ENCODE measurements at regions not wholly inside any gene's neighbourhood (a gene's known extent, or its start where the extent isn't known, plus 50 kb on each side); places are given as distances from the start of the nearest gene placed in this dataset.

GRCh38 chr3:148600902-148601765 lies 96.6 kb upstream of the AGTR1 start:
- TF ChIP-seq, protein P1, sequence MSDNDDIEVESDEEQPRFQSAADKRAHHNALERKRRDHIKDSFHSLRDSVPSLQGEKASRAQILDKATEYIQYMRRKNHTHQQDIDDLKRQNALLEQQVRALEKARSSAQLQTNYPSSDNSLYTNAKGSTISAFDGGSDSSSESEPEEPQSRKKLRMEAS (IDR thresholded peaks at IDR 0.05), result no peak; the same call in 1 of the 2 replicates
- no peak for TF ChIP-seq MAZ (IDR thresholded peaks at IDR 0.05; ENCODE audit: borderline replicate concordance, low read depth, low read length)
- no peak for TF ChIP-seq E2F6 (IDR thresholded peaks at IDR 0.05; ENCODE audit: borderline replicate concordance, low read depth)
- TF ChIP-seq RFX5 (IDR thresholded peaks at IDR 0.05), result no peak
- TF ChIP-seq, protein P2, sequence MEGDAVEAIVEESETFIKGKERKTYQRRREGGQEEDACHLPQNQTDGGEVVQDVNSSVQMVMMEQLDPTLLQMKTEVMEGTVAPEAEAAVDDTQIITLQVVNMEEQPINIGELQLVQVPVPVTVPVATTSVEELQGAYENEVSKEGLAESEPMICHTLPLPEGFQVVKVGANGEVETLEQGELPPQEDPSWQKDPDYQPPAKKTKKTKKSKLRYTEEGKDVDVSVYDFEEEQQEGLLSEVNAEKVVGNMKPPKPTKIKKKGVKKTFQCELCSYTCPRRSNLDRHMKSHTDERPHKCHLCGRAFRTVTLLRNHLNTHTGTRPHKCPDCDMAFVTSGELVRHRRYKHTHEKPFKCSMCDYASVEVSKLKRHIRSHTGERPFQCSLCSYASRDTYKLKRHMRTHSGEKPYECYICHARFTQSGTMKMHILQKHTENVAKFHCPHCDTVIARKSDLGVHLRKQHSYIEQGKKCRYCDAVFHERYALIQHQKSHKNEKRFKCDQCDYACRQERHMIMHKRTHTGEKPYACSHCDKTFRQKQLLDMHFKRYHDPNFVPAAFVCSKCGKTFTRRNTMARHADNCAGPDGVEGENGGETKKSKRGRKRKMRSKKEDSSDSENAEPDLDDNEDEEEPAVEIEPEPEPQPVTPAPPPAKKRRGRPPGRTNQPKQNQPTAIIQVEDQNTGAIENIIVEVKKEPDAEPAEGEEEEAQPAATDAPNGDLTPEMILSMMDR (IDR thresholded peaks at IDR 0.05), result no peak
- peak in 1 of 2 experiments; percentile 33; a peak in 1 of 5 replicates for TF ChIP-seq EP300 (IDR thresholded peaks at IDR 0.05)
- no peak for TF ChIP-seq FOSB (CRISPR knock-in tag; IDR thresholded peaks at IDR 0.05)
- no peak for TF ChIP-seq NFE2L2 (conservative IDR thresholded peaks at IDR 0.05; ENCODE audit: low read length)
- no peak for TF ChIP-seq BCL3 (IDR thresholded peaks at IDR 0.05)
- no peak for TF ChIP-seq ZSCAN20 (CRISPR knock-in tag; IDR thresholded peaks at IDR 0.05)
- TF ChIP-seq GATA3 (IDR thresholded peaks at IDR 0.05; ENCODE audit: borderline replicate concordance), result peak; percentile 60
- TF ChIP-seq JUNB (IDR thresholded peaks at IDR 0.05), result 0 out of 2 replicates have a peak, but pooled peaks have one; percentile 21
- TF ChIP-seq, protein P3, sequence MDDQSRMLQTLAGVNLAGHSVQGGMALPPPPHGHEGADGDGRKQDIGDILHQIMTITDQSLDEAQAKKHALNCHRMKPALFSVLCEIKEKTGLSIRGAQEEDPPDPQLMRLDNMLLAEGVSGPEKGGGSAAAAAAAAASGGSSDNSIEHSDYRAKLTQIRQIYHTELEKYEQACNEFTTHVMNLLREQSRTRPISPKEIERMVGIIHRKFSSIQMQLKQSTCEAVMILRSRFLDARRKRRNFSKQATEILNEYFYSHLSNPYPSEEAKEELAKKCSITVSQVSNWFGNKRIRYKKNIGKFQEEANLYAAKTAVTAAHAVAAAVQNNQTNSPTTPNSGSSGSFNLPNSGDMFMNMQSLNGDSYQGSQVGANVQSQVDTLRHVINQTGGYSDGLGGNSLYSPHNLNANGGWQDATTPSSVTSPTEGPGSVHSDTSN (IDR thresholded peaks at IDR 0.05), result no peak
- TF ChIP-seq ZNF302 (CRISPR knock-in tag; IDR thresholded peaks at IDR 0.05), result no peak
- no peak for TF ChIP-seq KDM5A (IDR thresholded peaks at IDR 0.05)
- no peak for TF ChIP-seq NR3C1 (IDR thresholded peaks at IDR 0.05)
- no peak for TF ChIP-seq JUN (IDR thresholded peaks at IDR 0.05)
- no peak for TF ChIP-seq CHD2 (IDR thresholded peaks at IDR 0.05; ENCODE audit: low read length, partially characterized antibody)
- TF ChIP-seq FOXS1 (CRISPR knock-in tag; IDR thresholded peaks at IDR 0.05), result no peak
- TF ChIP-seq HOXB13 (CRISPR knock-in tag; IDR thresholded peaks at IDR 0.05; ENCODE audit: low read depth), result no peak; the same call in 1 of the 2 replicates
- no peak for TF ChIP-seq TP53 (CRISPR knock-in tag; IDR thresholded peaks at IDR 0.05)
- no peak for TF ChIP-seq SREBF2 (IDR thresholded peaks at IDR 0.05)
- TF ChIP-seq CHD4 (IDR thresholded peaks at IDR 0.05; ENCODE audit: borderline replicate concordance), result no peak
- no peak for TF ChIP-seq TFCP2L1 (CRISPR knock-in tag; IDR thresholded peaks at IDR 0.05)
- TF ChIP-seq HEYL (CRISPR knock-in tag; IDR thresholded peaks at IDR 0.05), result no peak
- TF ChIP-seq HOXA7 (CRISPR knock-in tag; IDR thresholded peaks at IDR 0.05), result no peak
- TF ChIP-seq HOXB5 (CRISPR knock-in tag; IDR thresholded peaks at IDR 0.05), result peak; percentile 76; the same call in 1 of the 2 replicates
- TF ChIP-seq ZFP36 (IDR thresholded peaks at IDR 0.05; ENCODE audit: borderline replicate concordance, partially characterized antibody), result no peak
- TF ChIP-seq SMC3 (IDR thresholded peaks at IDR 0.05), result no peak
- TF ChIP-seq RAD21 (conservative IDR thresholded peaks at IDR 0.05 in 1 of 2, IDR thresholded peaks at IDR 0.05 in 1 of 2), result no peak
- DNase-seq (ENCODE audit: low read depth in 1 of 2, low spot score in 1 of 2), result peak; percentile 41 to 92
- WGBS (ENCODE audit: missing lambda C conversion rate), result 14% methylated on average over 4 of the region's 4 CpGs
- POLR2A ChIA-PET, result no interaction called here
- Histone ChIP-seq H3K4me1 (peaks cover 57% of the 10 kb centered on the region), H3K27ac (peak overlapping the region; percentile 79 to 87), H3K9me3 (no peaks in the 10 kb centered on the region), H3K4me2 (peak overlapping the region; percentile 69), H3K4me3 (peak overlapping the region; percentile 10; the same call in 1 of the 3 replicates)
- peak; percentile 64 to 75 for ATAC-seq
- FAIRE-seq, result peak; percentile 91
- CTCF ChIA-PET, result interaction anchor here (0.6 to 2.2 kb wide), 3 partner anchors 31 to 222 kb away, joined by 3 to 5 read pairs (median 4); no protein-coding TSS in a partner anchor
